ENCODE measurements at regions not wholly inside any gene's neighbourhood (a gene's known extent, or its start where the extent isn't known, plus 50 kb on each side); places are given as distances from the start of the nearest gene placed in this dataset.

- no peak for DNase-seq (ENCODE audit: low read depth, low spot score)
Observed at GRCh38 chr10:43790147-43790546, 141.5 kb upstream of the ZNF32 start.

- DNase-seq (ENCODE audit: low read depth, low spot score), result no peak
Observed at GRCh38 chr10:43785252-43785651, 136.6 kb upstream of the ZNF32 start.

- DNase-seq (ENCODE audit: low read depth, low spot score), result no peak
Observed at GRCh38 chr10:43782814-43783213, 134.1 kb upstream of the ZNF32 start.

GRCh38 chr10:43781480-43782361, 133.0 kb upstream of the ZNF32 start:
- no peak for DNase-seq (ENCODE audit: low read depth, low spot score)

GRCh38 chr10:43778571-43778970, 129.9 kb upstream of the ZNF32 start:
- no peak for DNase-seq (ENCODE audit: low read depth, low spot score)

GRCh38 chr10:43775384-43775783, 126.7 kb upstream of the ZNF32 start:
- no peak for DNase-seq (ENCODE audit: low read depth, low spot score)

- DNase-seq (ENCODE audit: low read depth, low spot score), result no peak
Observed at GRCh38 chr10:43774234-43774769, 125.6 kb upstream of the ZNF32 start.

GRCh38 chr10:43773736-43774135, 125.1 kb upstream of the ZNF32 start:
- no peak for DNase-seq (ENCODE audit: low read depth, low spot score)

- DNase-seq (ENCODE audit: low read depth, low spot score), result no peak
Observed at GRCh38 chr10:43772171-43772570, 123.5 kb upstream of the ZNF32 start.

GRCh38 chr10:43771675-43772074, 123.0 kb upstream of the ZNF32 start:
- DNase-seq (ENCODE audit: low read depth, low spot score), result no peak

GRCh38 chr10:43765516-43765915, 116.8 kb upstream of the ZNF32 start:
- no peak for DNase-seq (ENCODE audit: low read depth, low spot score)

GRCh38 chr10:43763846-43764245, 115.2 kb upstream of the ZNF32 start:
- no peak for DNase-seq (ENCODE audit: low read depth, low spot score)

- no peak for DNase-seq (ENCODE audit: low read depth, low spot score)
Observed at GRCh38 chr10:43760514-43760913, 111.8 kb upstream of the ZNF32 start.

- DNase-seq (ENCODE audit: low read depth, low spot score), result no peak
Observed at GRCh38 chr10:43759216-43759615, 110.5 kb upstream of the ZNF32 start.

GRCh38 chr10:43756341-43756740, 107.7 kb upstream of the ZNF32 start:
- DNase-seq (ENCODE audit: low read depth, low spot score), result no peak

GRCh38 chr10:43754569-43755260, 106.0 kb upstream of the ZNF32 start:
- DNase-seq (ENCODE audit: low read depth, low spot score), result no peak

- DNase-seq (ENCODE audit: low read depth, low spot score), result no peak
Observed at GRCh38 chr10:43753397-43754061, 104.8 kb upstream of the ZNF32 start.

GRCh38 chr10:43752682-43753081, 104.0 kb upstream of the ZNF32 start:
- no peak for DNase-seq (ENCODE audit: low read depth, low spot score)

- no peak for DNase-seq (ENCODE audit: low read depth, low spot score)
Observed at GRCh38 chr10:43751646-43752045, 103.0 kb upstream of the ZNF32 start.

- DNase-seq (ENCODE audit: low read depth, low spot score), result no peak
Observed at GRCh38 chr10:43749940-43750552, 101.4 kb upstream of the ZNF32 start.

GRCh38 chr10:43749145-43749576, 100.5 kb upstream of the ZNF32 start:
- DNase-seq (ENCODE audit: low read depth, low spot score), result no peak

- DNase-seq (ENCODE audit: low read depth, low spot score), result no peak
Observed at GRCh38 chr10:43748560-43748959, 99.9 kb upstream of the ZNF32 start.
